B cell (primary cell): ENCODE measurements at regions not wholly inside any gene's neighbourhood (a gene's known extent, or its start where the extent isn't known, plus 50 kb on each side); places are given as distances from the start of the nearest gene placed in this dataset.
"Not testable (repeated sequence)": the region's sequence is repeated elsewhere in the genome, so short reads cannot be mapped to it uniquely, and the experiment has no call there.

Source experiments
- ATAC-seq: fragments of 200-7000 bp; cut with Tn5 transposase; one replicate; pipeline ENCODE4 v1.10.0; 2021; ENCODE audit warnings: low read depth, mild to moderate bottlenecking, moderate number of reproducible peaks, moderate library complexity
- CTCF ChIA-PET: fragments of 350-600 bp; sonication (Branson Sonifier 250); formaldehyde crosslinking; loops from one replicate; lab custom pipeline; 2021; ENCODE audit warnings: antibody characterized with exemption, inconsistent platforms; lab: Charles Lee
- POLR2A ChIA-PET: fragments of 350-600 bp; sonication (Branson Sonifier 250); formaldehyde crosslinking; loops from one replicate; lab custom pipeline; 2021; ENCODE audit warnings: antibody characterized with exemption; lab: Charles Lee
- DNase-seq: peaks from one replicate; pipeline ENCODE4 v3.0.0; 2013
- H2AFZ ChIP-seq: 2 replicates; pipeline ENCODE4 v1.6.1; 2012; ENCODE audit warnings: mild to moderate bottlenecking, low read depth, low read length; ENCODE audit not compliant: insufficient read depth, poor library complexity, severe bottlenecking
- H3K27ac ChIP-seq, 2 donors: 1 replicate in 1 of 2; 2 replicates in 1 of 2; pipeline ENCODE4 v1.5.1; 2012 to 2013; ENCODE audit warnings: low read length in 2 of 2, mild to moderate bottlenecking in 2 of 2, moderate library complexity in 1 of 2
- H3K27me3 ChIP-seq, 4 experiments: fragments of 200-600 bp in 1 of 4; sonication (generic) in 1 of 4; replicated peaks in 1 of 4; 1 replicate in 2 of 4; 2 replicates in 2 of 4; pipeline versions ENCODE4 v1.6.1 to v1.7.0; 2013 to 2016; ENCODE audit warnings: low read length in 3 of 4, mild to moderate bottlenecking in 2 of 4, mixed read lengths in 1 of 4, moderate library complexity in 1 of 4; ENCODE audit not compliant: insufficient read depth in 4 of 4, control insufficient read depth in 3 of 4; ENCODE audit errors: control extremely low read depth in 1 of 4
- H3K36me3 ChIP-seq, 2 experiments: replicated peaks in 1 of 2; 1 replicate in 1 of 2; 2 replicates in 1 of 2; pipeline versions ENCODE4 v1.6.1 to v1.7.1; 2013; ENCODE audit warnings: low read length in 1 of 2; ENCODE audit not compliant: insufficient read depth in 2 of 2, control insufficient read depth in 1 of 2; ENCODE audit errors: control extremely low read depth in 1 of 2, extremely low read depth in 1 of 2
- H3K4me1 ChIP-seq, 2 donors: fragments of 200-600 bp in 1 of 2; sonication (generic) in 1 of 2; 1 replicate in 1 of 2; 2 replicates in 1 of 2; pipeline versions ENCODE4 v1.5.1 to v1.6.1; 2013 to 2017; ENCODE audit warnings: low read length in 2 of 2; ENCODE audit not compliant: control insufficient read depth in 2 of 2, insufficient read depth in 2 of 2
- H3K4me2 ChIP-seq: replicated peaks from 2 replicates; pipeline ENCODE3; 2012; ENCODE audit warnings: mild to moderate bottlenecking, low read depth, low read length; ENCODE audit not compliant: poor library complexity, severe bottlenecking
- H3K4me3 ChIP-seq, 5 experiments: fragments of 200-600 bp in 1 of 5; sonication (generic) in 1 of 5; 1 replicate in 3 of 5; 2 replicates in 2 of 5; pipeline versions ENCODE4 v1.5.1 to v1.7.0; 2011 to 2016; ENCODE audit warnings: low read length in 4 of 5, mild to moderate bottlenecking in 4 of 5, low read depth in 2 of 5, control low read depth in 1 of 5, moderate library complexity in 1 of 5; ENCODE audit not compliant: insufficient read depth in 1 of 5; ENCODE audit errors: control extremely low read depth in 1 of 5, extremely low read depth in 1 of 5
- H3K79me2 ChIP-seq: fragments of 200-600 bp; sonication (generic); one replicate; pipeline ENCODE4 v1.6.0; 2016; ENCODE audit warnings: low read length; ENCODE audit not compliant: control insufficient read depth, insufficient read depth
- H3K9ac ChIP-seq: fragments of 200-600 bp; sonication (generic); 2 replicates; pipeline ENCODE4 v1.6.1; 2017; ENCODE audit warnings: mild to moderate bottlenecking, low read length, moderate library complexity
- H3K9me3 ChIP-seq, 3 donors: one replicate each; pipeline versions ENCODE4 v1.6.1 to v1.7.1; 2013; ENCODE audit warnings: low read length in 2 of 3; ENCODE audit not compliant: control insufficient read depth in 2 of 3, insufficient read depth in 1 of 3; ENCODE audit errors: control extremely low read depth in 1 of 3
- H4K20me1 ChIP-seq: 2 replicates; pipeline ENCODE4 v1.6.0; 2012; ENCODE audit warnings: mild to moderate bottlenecking, low read length; ENCODE audit not compliant: insufficient read depth, control insufficient read depth, poor library complexity, severe bottlenecking
- H3K27ac Mint-ChIP-seq: one replicate; pipeline ENCODE4 v1.8.0; 2021; ENCODE audit warnings: mixed read lengths
- H3K27me3 Mint-ChIP-seq: one replicate; pipeline ENCODE4 v1.8.0; 2021; ENCODE audit warnings: mixed read lengths
- H3K4me1 Mint-ChIP-seq: one replicate; pipeline ENCODE4 v1.8.0; 2021; ENCODE audit warnings: mixed read lengths
- H3K4me3 Mint-ChIP-seq: one replicate; pipeline ENCODE4 v1.8.0; 2021; ENCODE audit warnings: mixed read lengths
- H3K9me3 Mint-ChIP-seq: one replicate; pipeline ENCODE4 v1.8.0; 2022; ENCODE audit warnings: mixed read lengths; ENCODE audit not compliant: insufficient read depth
- EZH2 ChIP-seq: IDR thresholded peaks from 2 replicates; pipeline ENCODE4 v1.6.1; 2012; ENCODE audit warnings: borderline replicate concordance, low read depth, mild to moderate bottlenecking, moderate library complexity, low read length; ENCODE audit not compliant: insufficient read depth, poor library complexity, severe bottlenecking
- WGBS: methylation state at CpG from one replicate; pipeline ENCODE4 v1.1.5; 2013; ENCODE audit warnings: missing lambda C conversion rate; ENCODE audit not compliant: insufficient coverage; 5-methylcytosine and 5-hydroxymethylcytosine counted together
- intact Hi-C: fragments of 100-400 bp; cut with micrococcal nuclease; formaldehyde crosslinking; loops from one replicate; pipeline ENCODE4 v1.10.0; 2022
- TF ChIP-seq, protein P1 (sequence below): fragments of 200-600 bp; IDR thresholded peaks from one replicate; pipeline ENCODE4 v1.8.0; 2022; ENCODE audit warnings: antibody characterized with exemption, mild to moderate bottlenecking

DNA sequence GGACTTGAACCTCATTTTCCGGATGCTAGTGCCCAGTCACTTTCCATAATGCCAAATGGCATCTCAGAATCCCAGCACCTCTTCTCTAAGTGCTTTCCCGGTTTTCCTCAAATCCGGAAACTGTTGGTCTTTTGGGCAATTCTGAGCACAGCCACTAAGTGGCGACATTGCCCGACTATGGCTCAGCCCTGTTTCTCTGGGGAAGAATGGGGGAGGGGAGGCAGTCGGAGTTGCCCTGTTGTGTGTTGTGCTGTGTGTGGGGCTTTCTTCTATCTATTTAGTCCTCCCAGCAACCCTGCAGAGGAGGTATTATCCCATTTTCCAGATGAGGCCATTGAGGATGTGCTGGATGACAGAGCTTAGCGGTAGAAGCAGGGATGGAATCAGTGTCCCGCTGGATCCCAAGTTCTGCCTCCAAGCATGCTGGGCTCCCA, 175.0 kb downstream of the FCRL5 start:
- H3K4me1 ChIP-seq, H3K9ac ChIP-seq, H4K20me1 ChIP-seq, POLR2A ChIA-PET, H3K36me3 ChIP-seq, H3K79me2 ChIP-seq, H3K4me2 ChIP-seq, H3K4me3 Mint-ChIP-seq, H3K9me3 ChIP-seq, H3K27ac Mint-ChIP-seq, H3K27me3 ChIP-seq, H3K4me1 Mint-ChIP-seq, H3K27ac ChIP-seq, H2AFZ ChIP-seq, H3K4me3 ChIP-seq, H3K9me3 Mint-ChIP-seq: not testable (repeated sequence)
- TF ChIP-seq, protein P1, sequence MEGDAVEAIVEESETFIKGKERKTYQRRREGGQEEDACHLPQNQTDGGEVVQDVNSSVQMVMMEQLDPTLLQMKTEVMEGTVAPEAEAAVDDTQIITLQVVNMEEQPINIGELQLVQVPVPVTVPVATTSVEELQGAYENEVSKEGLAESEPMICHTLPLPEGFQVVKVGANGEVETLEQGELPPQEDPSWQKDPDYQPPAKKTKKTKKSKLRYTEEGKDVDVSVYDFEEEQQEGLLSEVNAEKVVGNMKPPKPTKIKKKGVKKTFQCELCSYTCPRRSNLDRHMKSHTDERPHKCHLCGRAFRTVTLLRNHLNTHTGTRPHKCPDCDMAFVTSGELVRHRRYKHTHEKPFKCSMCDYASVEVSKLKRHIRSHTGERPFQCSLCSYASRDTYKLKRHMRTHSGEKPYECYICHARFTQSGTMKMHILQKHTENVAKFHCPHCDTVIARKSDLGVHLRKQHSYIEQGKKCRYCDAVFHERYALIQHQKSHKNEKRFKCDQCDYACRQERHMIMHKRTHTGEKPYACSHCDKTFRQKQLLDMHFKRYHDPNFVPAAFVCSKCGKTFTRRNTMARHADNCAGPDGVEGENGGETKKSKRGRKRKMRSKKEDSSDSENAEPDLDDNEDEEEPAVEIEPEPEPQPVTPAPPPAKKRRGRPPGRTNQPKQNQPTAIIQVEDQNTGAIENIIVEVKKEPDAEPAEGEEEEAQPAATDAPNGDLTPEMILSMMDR: peak; percentile 67
- peaks cover 15% of the 10 kb centered on the region for H3K27me3 Mint-ChIP-seq
- CTCF ChIA-PET: interaction anchor here (0.6 to 1.8 kb wide), 8 partner anchors 26 to 573 kb away, joined by 3 to 7 read pairs (median 3); no protein-coding TSS in a partner anchor
- DNase-seq (peak; percentile 47), ATAC-seq (peak; percentile 54)
- WGBS: 37% methylated on average over 5 of the region's 8 CpGs
- intact Hi-C loops: loop anchor here (2.0 to 10.0 kb wide), 2 partner anchors 488 to 742 kb away; no protein-coding TSS in a partner anchor

DNA sequence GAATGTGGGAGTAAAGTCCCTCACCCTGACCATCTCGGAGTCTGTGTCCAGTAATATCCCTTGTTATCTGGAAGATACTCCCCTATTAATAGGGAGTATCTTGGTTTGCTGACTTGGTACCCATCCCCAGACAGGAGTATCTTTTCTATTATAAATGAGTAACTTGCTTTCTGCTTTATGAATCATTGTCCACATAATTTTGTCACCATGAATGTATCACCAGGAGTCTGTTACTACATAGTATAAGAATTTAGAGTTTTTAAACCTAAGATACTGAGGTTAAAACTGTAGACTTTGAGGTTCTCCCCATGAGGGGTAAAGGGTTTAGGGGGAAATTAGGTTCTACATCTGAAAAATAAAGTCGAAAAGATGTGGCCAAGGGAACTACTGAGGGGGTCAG, 175.6 kb downstream of the FCRL5 start:
- Histone ChIP-seq H3K36me3 (no peaks in the 10 kb centered on the region), H3K27me3 (no peaks in the 10 kb centered on the region), H3K4me3 (no peak overlapping the region), H4K20me1 (no peaks in the 10 kb centered on the region), H3K4me1 (no peaks in the 10 kb centered on the region), H3K79me2 (no peaks in the 10 kb centered on the region), H3K9me3 (no peaks in the 10 kb centered on the region), H3K27ac (no peak overlapping the region), H2AFZ (no peak overlapping the region), H3K9ac (no peak overlapping the region), H3K4me2 (no peak overlapping the region)
- no peak overlapping the region for H3K27ac Mint-ChIP-seq
- intact Hi-C loops: loop anchor here (2.0 to 10.0 kb wide), 2 partner anchors 488 to 742 kb away; no protein-coding TSS in a partner anchor
- TF ChIP-seq EZH2: no peak
- TF ChIP-seq, protein P1: no peak
- no peak overlapping the region for H3K4me3 Mint-ChIP-seq
- ATAC-seq (no peak), DNase-seq (no peak)
- no peaks in the 10 kb centered on the region for H3K9me3 Mint-ChIP-seq
- CTCF ChIA-PET: interaction anchor here (0.6 to 1.8 kb wide), 7 partner anchors 27 to 574 kb away, joined by 3 to 7 read pairs (median 3); no protein-coding TSS in a partner anchor
- peaks cover 15% of the 10 kb centered on the region for H3K27me3 Mint-ChIP-seq
- H3K4me1 Mint-ChIP-seq: peaks cover 1% of the 10 kb centered on the region
- WGBS: 63% methylated on average over 1 of the region's 2 CpGs
- POLR2A ChIA-PET: no interaction called here

DNA sequence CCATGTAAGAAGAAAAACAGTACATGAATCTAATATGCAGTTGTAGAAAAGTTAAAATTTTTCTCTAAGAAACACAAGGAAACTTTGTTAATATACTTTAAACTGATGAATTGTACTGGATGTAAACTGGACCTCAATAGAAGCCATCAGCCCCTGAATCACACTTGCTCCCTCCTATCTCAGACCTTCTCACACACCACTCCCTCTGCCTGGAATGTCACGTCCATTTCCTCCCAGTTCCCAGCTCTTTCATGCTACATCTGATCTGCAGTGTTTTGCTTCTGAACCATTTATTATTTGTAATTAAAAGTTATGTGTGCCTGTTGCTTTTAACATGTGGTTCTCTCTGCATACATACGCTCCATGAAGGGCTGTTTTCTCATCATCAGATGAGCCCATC, 180.0 kb downstream of the FCRL5 start:
- H3K9me3 ChIP-seq, H3K4me3 Mint-ChIP-seq, POLR2A ChIA-PET, H3K27me3 Mint-ChIP-seq, H3K36me3 ChIP-seq, H2AFZ ChIP-seq, H3K79me2 ChIP-seq, H3K4me1 ChIP-seq, H3K9ac ChIP-seq, H3K9me3 Mint-ChIP-seq, DNase-seq, H3K27ac ChIP-seq, H3K4me1 Mint-ChIP-seq, H3K4me3 ChIP-seq, H4K20me1 ChIP-seq, H3K4me2 ChIP-seq, H3K27ac Mint-ChIP-seq, H3K27me3 ChIP-seq, ATAC-seq: not testable (repeated sequence)
- intact Hi-C loops: loop anchor here (10.0 kb wide), 1 partner anchor 492 kb away; no protein-coding TSS in a partner anchor
- CTCF ChIA-PET: interaction anchor here (2.5 to 2.7 kb wide), 2 partner anchors 124 to 752 kb away, joined by 12 to 16 read pairs; no protein-coding TSS in a partner anchor
- 100% methylated on average over 1 of the region's 2 CpGs for WGBS
